GM12873 (cell line): ENCODE measurements at regions not wholly inside any gene's neighbourhood (a gene's known extent, or its start where the extent isn't known, plus 50 kb on each side); places are given as distances from the start of the nearest gene placed in this dataset.

Experiments
- TF ChIP-seq, protein P1 (sequence below): IDR thresholded peaks from 2 replicates; pipeline ENCODE4 v1.5.1; 2012; ENCODE audit warnings: low read depth, mild to moderate bottlenecking, moderate library complexity, low read length, control low read depth; ENCODE audit not compliant: insufficient read depth; ENCODE audit errors: missing control alignments

- TF ChIP-seq, protein P1, sequence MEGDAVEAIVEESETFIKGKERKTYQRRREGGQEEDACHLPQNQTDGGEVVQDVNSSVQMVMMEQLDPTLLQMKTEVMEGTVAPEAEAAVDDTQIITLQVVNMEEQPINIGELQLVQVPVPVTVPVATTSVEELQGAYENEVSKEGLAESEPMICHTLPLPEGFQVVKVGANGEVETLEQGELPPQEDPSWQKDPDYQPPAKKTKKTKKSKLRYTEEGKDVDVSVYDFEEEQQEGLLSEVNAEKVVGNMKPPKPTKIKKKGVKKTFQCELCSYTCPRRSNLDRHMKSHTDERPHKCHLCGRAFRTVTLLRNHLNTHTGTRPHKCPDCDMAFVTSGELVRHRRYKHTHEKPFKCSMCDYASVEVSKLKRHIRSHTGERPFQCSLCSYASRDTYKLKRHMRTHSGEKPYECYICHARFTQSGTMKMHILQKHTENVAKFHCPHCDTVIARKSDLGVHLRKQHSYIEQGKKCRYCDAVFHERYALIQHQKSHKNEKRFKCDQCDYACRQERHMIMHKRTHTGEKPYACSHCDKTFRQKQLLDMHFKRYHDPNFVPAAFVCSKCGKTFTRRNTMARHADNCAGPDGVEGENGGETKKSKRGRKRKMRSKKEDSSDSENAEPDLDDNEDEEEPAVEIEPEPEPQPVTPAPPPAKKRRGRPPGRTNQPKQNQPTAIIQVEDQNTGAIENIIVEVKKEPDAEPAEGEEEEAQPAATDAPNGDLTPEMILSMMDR, result no peak
Measured at GRCh38 chr10:6938384-6938783, 358.3 kb upstream of the PRKCQ start.

DNA sequence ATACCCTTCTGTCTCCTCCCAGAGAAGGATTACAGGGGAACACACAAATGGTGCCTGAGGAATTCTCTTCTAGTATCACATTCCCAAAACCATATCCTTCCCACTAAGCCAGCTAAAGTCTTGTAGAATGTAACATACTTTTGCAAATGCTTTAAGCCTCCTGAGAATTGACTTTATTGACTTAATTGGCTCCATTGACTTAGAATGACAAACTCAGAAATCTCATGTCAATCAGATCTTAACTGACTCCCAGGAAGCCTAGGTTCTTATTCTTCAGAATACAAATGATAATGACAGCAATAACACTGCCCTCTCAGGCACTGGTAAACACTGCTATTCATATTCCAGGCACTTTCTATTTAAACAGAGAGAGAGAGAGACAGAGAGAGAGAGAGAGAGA lies 356.9 kb upstream of the PRKCQ start:
- TF ChIP-seq, protein P1, result no peak

GRCh38 chr10:6929148-6929830 lies 349.2 kb upstream of the PRKCQ start:
- TF ChIP-seq, protein P1, result no peak

DNA sequence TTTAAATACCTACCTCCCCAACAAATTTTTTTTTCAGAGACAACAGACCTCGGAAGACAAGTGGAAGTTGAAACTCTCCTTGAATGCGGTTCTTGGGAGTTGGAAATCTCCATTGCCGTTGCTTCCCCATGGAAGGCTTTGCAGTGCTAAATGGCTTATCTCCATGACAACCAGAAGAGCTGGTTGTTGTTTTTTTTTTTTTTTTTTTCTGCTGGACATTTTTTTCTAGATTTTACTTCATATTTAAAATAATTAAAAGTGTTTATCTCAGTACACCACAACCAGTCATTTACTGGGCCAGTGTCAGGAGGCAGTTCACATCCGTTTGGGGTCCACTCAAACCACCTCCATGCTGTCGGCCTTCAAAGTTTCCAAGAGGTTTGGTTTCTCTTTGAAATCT lies 348.5 kb upstream of the PRKCQ start:
- TF ChIP-seq, protein P1, result no peak

DNA sequence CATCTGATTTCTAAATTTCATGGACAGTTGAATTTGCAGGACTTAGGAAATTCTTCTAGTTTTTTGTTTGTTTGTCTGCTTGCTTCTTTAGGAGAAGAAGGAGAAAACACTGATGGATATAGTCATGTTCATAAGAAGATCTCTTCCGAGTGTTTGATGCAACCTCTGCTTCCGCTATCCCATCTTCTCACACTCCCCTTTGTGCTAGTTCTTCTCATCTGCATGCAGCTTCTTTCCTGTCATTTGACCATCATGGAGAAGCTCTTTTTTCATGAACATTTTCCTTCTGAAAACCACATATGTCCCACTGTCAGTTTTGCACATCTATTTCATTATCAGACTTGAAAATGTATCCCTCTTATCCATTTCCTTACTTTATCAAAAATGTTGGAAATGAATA lies 346.9 kb upstream of the PRKCQ start:
- TF ChIP-seq, protein P1, result no peak

DNA sequence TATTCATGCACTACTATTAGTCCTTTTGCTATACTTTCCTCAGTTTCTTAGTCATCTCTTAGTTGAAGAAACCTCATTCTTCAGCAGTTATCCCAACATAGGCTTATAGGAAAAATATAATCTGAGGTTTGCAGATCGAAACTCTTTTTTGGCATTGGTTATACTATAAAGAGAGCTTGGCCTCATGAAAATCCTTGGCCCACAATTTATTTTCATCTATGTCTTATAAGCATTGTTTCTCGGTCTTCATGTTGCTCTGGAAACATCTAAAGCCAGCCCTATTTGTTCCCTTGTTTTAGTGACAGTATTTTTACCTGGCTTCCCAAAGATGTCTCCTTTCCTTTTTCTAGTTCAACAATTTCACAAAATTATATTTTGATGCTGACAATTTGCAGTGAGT lies 345.1 kb upstream of the PRKCQ start:
- TF ChIP-seq, protein P1, result no peak

GRCh38 chr10:6924166-6924565 lies 344.1 kb upstream of the PRKCQ start:
- TF ChIP-seq, protein P1, result no peak
